Panc1 (cell line): ENCODE measurements at regions not wholly inside any gene's neighbourhood (a gene's known extent, or its start where the extent isn't known, plus 50 kb on each side); places are given as distances from the start of the nearest gene placed in this dataset.

Experiments used
- CTCF ChIP-seq: fragments of 450-650 bp; IDR thresholded peaks from 2 replicates; pipeline ENCODE4 v1.5.1; 2017; ENCODE audit warnings: mild to moderate bottlenecking
- POLR2AphosphoS5 ChIP-seq: IDR thresholded peaks from 2 replicates; pipeline ENCODE4 v1.6.1; 2012; ENCODE audit warnings: mild to moderate bottlenecking, low read depth, low read length, moderate library complexity
- REST ChIP-seq, 2 experiments: IDR thresholded peaks; 2 replicates each; pipeline ENCODE4 v1.6.1; 2011 to 2012; ENCODE audit warnings: low read depth in 2 of 2, control low read depth in 1 of 2, low read length in 1 of 2, mild to moderate bottlenecking in 1 of 2, moderate library complexity in 1 of 2; ENCODE audit not compliant: insufficient read depth in 1 of 2
- SIN3A ChIP-seq: IDR thresholded peaks from 2 replicates; pipeline ENCODE4 v1.6.1; 2012; ENCODE audit warnings: low read depth, mild to moderate bottlenecking, low read length, moderate library complexity, borderline replicate concordance; ENCODE audit not compliant: insufficient read depth

GRCh38 chr3:176932433-176932832 is 264.8 kb downstream of the TBL1XR1 start:
- TF ChIP-seq CTCF (no peak), POLR2AphosphoS5 (no peak), SIN3A (no peak), REST (IDR thresholded peaks at IDR 0.05; ENCODE audit: insufficient read depth in 1 of 2, low read depth in 2 of 2, low read length in 1 of 2) (no peak)
